GM06990 (cell line): ENCODE measurements at regions not wholly inside any gene's neighbourhood (a gene's known extent, or its start where the extent isn't known, plus 50 kb on each side); places are given as distances from the start of the nearest gene placed in this dataset.

Experiments used
- DNase-seq: peaks from one replicate; pipeline ENCODE4 v3.0.0-alpha.2; 2011; ENCODE audit not compliant: insufficient read length; ENCODE audit errors: extremely low read depth
- H3K27me3 ChIP-seq: replicated peaks from 2 replicates; pipeline ENCODE4 v1.6.0; 2011; ENCODE audit warnings: low read length; ENCODE audit not compliant: control insufficient read depth, insufficient read depth
- H3K36me3 ChIP-seq: 2 replicates; pipeline ENCODE4 v1.5.1; 2011; ENCODE audit warnings: low read length; ENCODE audit not compliant: control insufficient read depth, insufficient read depth
- H3K4me3 ChIP-seq: replicated peaks from 2 replicates; pipeline ENCODE4 v1.5.1; 2011; ENCODE audit warnings: low read depth, mild to moderate bottlenecking, control low read depth, low read length
- TF ChIP-seq, protein P1 (sequence below): IDR thresholded peaks from 2 replicates; pipeline ENCODE4 v1.5.1; 2011; ENCODE audit warnings: low read length, control low read depth, mild to moderate bottlenecking, inconsistent platforms; ENCODE audit not compliant: insufficient read depth, poor library complexity, severe bottlenecking

DNA sequence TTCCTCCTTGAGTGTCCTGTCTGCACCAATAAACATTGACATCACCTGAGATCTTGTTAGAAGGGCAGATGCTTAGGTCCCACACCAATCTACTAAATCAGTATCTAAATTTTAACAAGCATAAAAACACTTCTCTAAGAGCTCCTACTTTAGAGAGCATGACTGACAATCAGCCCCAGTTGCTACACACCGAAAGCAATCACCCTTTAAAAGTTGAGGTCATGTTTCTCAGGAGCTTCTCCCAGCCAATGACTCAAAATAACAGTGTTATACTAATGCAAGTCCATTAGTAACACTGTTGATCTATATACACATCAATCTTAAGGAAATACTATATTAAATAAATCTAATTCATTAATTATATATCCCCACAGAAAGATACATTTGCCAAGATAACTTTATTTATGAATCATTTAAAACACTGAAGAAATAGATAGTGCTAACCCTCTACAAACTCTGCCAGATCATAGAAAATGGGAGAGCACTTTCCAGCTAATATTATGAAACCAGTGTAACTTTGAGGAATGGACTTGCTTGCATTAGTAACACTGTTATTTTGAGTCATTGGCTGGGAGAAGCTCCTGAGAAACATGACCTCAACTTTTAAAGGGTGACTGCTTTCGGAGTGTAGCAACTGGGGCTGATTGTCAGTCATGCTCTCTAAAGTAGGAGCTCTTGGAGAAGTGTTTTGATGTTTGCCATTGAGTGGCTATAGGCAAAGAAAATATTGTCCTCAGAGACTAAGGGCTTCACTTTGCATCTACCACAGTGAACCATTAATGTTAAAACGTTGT, 109.8 kb upstream of the HDX start:
- TF ChIP-seq, protein P1, sequence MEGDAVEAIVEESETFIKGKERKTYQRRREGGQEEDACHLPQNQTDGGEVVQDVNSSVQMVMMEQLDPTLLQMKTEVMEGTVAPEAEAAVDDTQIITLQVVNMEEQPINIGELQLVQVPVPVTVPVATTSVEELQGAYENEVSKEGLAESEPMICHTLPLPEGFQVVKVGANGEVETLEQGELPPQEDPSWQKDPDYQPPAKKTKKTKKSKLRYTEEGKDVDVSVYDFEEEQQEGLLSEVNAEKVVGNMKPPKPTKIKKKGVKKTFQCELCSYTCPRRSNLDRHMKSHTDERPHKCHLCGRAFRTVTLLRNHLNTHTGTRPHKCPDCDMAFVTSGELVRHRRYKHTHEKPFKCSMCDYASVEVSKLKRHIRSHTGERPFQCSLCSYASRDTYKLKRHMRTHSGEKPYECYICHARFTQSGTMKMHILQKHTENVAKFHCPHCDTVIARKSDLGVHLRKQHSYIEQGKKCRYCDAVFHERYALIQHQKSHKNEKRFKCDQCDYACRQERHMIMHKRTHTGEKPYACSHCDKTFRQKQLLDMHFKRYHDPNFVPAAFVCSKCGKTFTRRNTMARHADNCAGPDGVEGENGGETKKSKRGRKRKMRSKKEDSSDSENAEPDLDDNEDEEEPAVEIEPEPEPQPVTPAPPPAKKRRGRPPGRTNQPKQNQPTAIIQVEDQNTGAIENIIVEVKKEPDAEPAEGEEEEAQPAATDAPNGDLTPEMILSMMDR = no peak
- H3K4me3 ChIP-seq = no peak overlapping the region
- H3K27me3 ChIP-seq = no peaks in the 10 kb centered on the region
- DNase-seq = no peak
- no peaks in the 10 kb centered on the region for H3K36me3 ChIP-seq

DNA sequence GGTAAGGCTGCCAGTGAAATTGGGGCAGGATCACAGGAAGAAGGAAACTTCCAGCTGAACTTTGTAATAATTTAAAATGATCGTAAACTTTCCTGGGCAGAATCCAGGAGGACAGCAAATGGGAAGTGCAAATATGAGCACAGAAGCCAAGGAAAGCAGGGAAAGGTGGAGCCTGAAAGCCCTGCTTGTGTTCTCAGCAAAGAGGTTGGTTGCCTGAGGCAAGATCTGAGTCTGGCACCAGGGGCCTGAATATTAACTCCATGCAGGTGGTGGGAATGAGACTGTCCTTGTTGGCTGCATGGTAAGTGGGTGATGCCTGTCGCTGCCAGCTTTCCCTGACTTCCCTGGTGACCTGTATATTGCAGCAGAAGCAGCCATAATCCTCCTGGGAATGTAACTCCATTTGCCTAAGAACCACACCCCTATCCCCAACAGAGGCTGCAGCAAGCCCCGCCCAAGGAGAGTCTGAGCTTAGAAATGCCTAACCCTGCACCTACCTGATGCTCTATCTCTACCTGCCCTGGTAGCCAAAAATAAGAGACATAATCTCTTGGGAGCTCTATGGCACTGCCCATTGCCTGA, 132.0 kb upstream of the HDX start:
- H3K4me3 ChIP-seq = no peak overlapping the region
- no peaks in the 10 kb centered on the region for H3K27me3 ChIP-seq
- TF ChIP-seq, protein P1 = no peak
- H3K36me3 ChIP-seq = no peaks in the 10 kb centered on the region
- no peak for DNase-seq

- Histone ChIP-seq H3K36me3 (no peaks in the 10 kb centered on the region), H3K27me3 (no peaks in the 10 kb centered on the region), H3K4me3 (no peak overlapping the region)
- TF ChIP-seq, protein P1 = no peak
- no peak for DNase-seq
These were observed 163.8 kb upstream of the HDX start for GRCh38 chrX:84666086-84666485.

- no peak for DNase-seq
- Histone ChIP-seq H3K27me3 (no peaks in the 10 kb centered on the region), H3K36me3 (no peaks in the 10 kb centered on the region), H3K4me3 (no peak overlapping the region)
- TF ChIP-seq, protein P1 = no peak
These were observed 188.0 kb upstream of the HDX start for GRCh38 chrX:84690228-84690627.

DNA sequence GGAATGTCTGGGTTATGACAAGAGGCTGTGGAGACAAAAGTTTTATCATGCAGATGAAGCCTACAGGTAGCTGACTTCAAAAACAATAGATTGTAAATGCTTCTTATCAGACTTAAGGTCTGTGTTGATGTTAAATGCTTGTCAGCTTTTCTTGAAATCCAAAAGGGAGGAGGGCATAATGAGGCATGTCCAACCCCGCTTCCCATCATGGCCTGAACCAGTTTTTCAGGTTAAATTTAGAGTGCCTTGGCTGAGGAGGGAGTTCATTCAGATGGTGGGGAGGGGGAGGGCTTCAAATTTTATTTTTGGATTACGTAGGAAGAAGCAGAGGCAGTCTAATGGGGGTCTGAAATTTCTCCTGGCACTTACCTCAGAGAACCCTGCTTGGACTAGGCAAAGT, 207.7 kb upstream of the HDX start:
- Histone ChIP-seq H3K36me3 (no peaks in the 10 kb centered on the region), H3K27me3 (no peaks in the 10 kb centered on the region), H3K4me3 (no peak overlapping the region)
- DNase-seq = no peak
- TF ChIP-seq, protein P1 = no peak

- TF ChIP-seq, protein P1 = no peak
- no peak overlapping the region for H3K4me3 ChIP-seq
- no peak for DNase-seq
- H3K36me3 ChIP-seq = no peaks in the 10 kb centered on the region
- no peaks in the 10 kb centered on the region for H3K27me3 ChIP-seq
These were observed 208.4 kb upstream of the HDX start for GRCh38 chrX:84710611-84711010.
